NB4 (cell line): ENCODE measurements at regions not wholly inside any gene's neighbourhood (a gene's known extent, or its start where the extent isn't known, plus 50 kb on each side); places are given as distances from the start of the nearest gene placed in this dataset.

Experiments used
- DNase-seq: peaks from one replicate; pipeline ENCODE4 v3.0.0; 2010; ENCODE audit warnings: low read depth
- H3K4me3 ChIP-seq: one replicate; pipeline ENCODE4 v1.5.1; 2011; ENCODE audit warnings: mild to moderate bottlenecking, low read depth, low read length, moderate library complexity
- CTCF ChIP-seq: IDR thresholded peaks from one replicate; pipeline ENCODE4 v1.5.1; 2012; ENCODE audit warnings: low read depth, low read length
- MAX ChIP-seq: IDR thresholded peaks from 2 replicates; pipeline ENCODE4 v1.6.1; 2011; ENCODE audit warnings: low read depth, low read length
- MYC ChIP-seq: IDR thresholded peaks from 2 replicates; pipeline ENCODE4 v1.6.1; 2011; ENCODE audit warnings: low read depth, low read length
- POLR2A ChIP-seq: IDR thresholded peaks from 2 replicates; pipeline ENCODE4 v1.6.1; 2011; ENCODE audit warnings: mild to moderate bottlenecking; ENCODE audit not compliant: insufficient read length; ENCODE audit errors: extremely low read depth

- no peak overlapping the region for H3K4me3 ChIP-seq
- DNase-seq, result no peak
- TF ChIP-seq CTCF (no peak), MYC (no peak)
Measured at GRCh38 chr10:2150288-2150687, 413.0 kb upstream of the ADARB2 start.

- TF ChIP-seq CTCF, result no peak
- no peak for TF ChIP-seq POLR2A
- no peak for TF ChIP-seq MYC
- no peak for TF ChIP-seq MAX
- DNase-seq, result no peak
- no peak overlapping the region for H3K4me3 ChIP-seq
Measured at GRCh38 chr10:2145926-2146478, 408.7 kb upstream of the ADARB2 start.

- TF ChIP-seq MAX (no peak), MYC (no peak), CTCF (no peak), POLR2A (no peak)
- DNase-seq, result no peak
- no peak overlapping the region for H3K4me3 ChIP-seq
Measured at GRCh38 chr10:2145491-2145890, 408.2 kb upstream of the ADARB2 start.

- no peak overlapping the region for H3K4me3 ChIP-seq
- DNase-seq, result no peak
- no peak for TF ChIP-seq CTCF
- TF ChIP-seq POLR2A, result no peak
- TF ChIP-seq MYC, result no peak
- TF ChIP-seq MAX, result no peak
Measured at GRCh38 chr10:2144584-2144983, 407.3 kb upstream of the ADARB2 start.

GRCh38 chr10:2143213-2143835, 406.0 kb upstream of the ADARB2 start:
- TF ChIP-seq MAX, result no peak
- TF ChIP-seq CTCF, result no peak
- no peak for TF ChIP-seq MYC
- no peak for TF ChIP-seq POLR2A

GRCh38 chr10:2139746-2140145, 402.4 kb upstream of the ADARB2 start:
- no peak for DNase-seq
- no peak overlapping the region for H3K4me3 ChIP-seq
- no peak for TF ChIP-seq POLR2A
- TF ChIP-seq CTCF, result no peak
- TF ChIP-seq MAX, result no peak
- no peak for TF ChIP-seq MYC

More at GRCh38 chr10:2143213-2143835, 406.0 kb upstream of the ADARB2 start:
- DNase-seq, result no peak
- H3K4me3 ChIP-seq, result no peak overlapping the region
